H9 (cell line): ENCODE measurements at regions not wholly inside any gene's neighbourhood (a gene's known extent, or its start where the extent isn't known, plus 50 kb on each side); places are given as distances from the start of the nearest gene placed in this dataset.

ENCODE experiments used
- DNase-seq: peaks from one replicate; pipeline ENCODE4 v3.0.0-alpha.2; 2017
- H2AFZ ChIP-seq: one replicate; pipeline ENCODE4 v1.6.1; 2013; ENCODE audit warnings: mild to moderate bottlenecking, low read length, control low read depth, moderate library complexity
- H2AK5ac ChIP-seq: 2 replicates; pipeline ENCODE4 v1.6.1; 2013; ENCODE audit warnings: low read length, control low read depth, mixed read lengths; ENCODE audit not compliant: insufficient read length
- H2BK120ac ChIP-seq: one replicate; pipeline ENCODE4 v1.6.1; 2013; ENCODE audit warnings: low read depth, mild to moderate bottlenecking, low read length, control low read depth, inconsistent platforms; ENCODE audit not compliant: poor library complexity, severe bottlenecking
- H2BK12ac ChIP-seq: 2 replicates; pipeline ENCODE4 v1.6.1; 2013; ENCODE audit warnings: low read length, control low read depth, mixed read lengths, low read depth; ENCODE audit not compliant: insufficient read length
- H2BK15ac ChIP-seq: 2 replicates; pipeline ENCODE4 v1.6.1; 2013; ENCODE audit warnings: low read depth, low read length, control low read depth
- H2BK20ac ChIP-seq: one replicate; pipeline ENCODE4 v1.6.1; 2013; ENCODE audit warnings: low read depth, mild to moderate bottlenecking, low read length, control low read depth, inconsistent platforms; ENCODE audit not compliant: poor library complexity, severe bottlenecking
- H2BK5ac ChIP-seq: 2 replicates; pipeline ENCODE4 v1.6.1; 2013; ENCODE audit warnings: low read length, control low read depth, mixed read lengths; ENCODE audit not compliant: insufficient read length
- H3K14ac ChIP-seq: 2 replicates; pipeline ENCODE4 v1.6.1; 2013; ENCODE audit warnings: low read length, control low read depth; ENCODE audit not compliant: insufficient read depth
- H3K18ac ChIP-seq: 2 replicates; pipeline ENCODE4 v1.6.1; 2013; ENCODE audit warnings: low read depth, mild to moderate bottlenecking, mixed read lengths, low read length, control low read depth; ENCODE audit not compliant: insufficient read length
- H3K23ac ChIP-seq: 2 replicates; pipeline ENCODE4 v1.6.1; 2013; ENCODE audit warnings: low read length, control low read depth, mixed read lengths, low read depth; ENCODE audit not compliant: insufficient read length
- H3K23me2 ChIP-seq: 2 replicates; pipeline ENCODE4 v1.6.1; 2013; ENCODE audit warnings: low read depth, mild to moderate bottlenecking, mixed read lengths, low read length, control low read depth; ENCODE audit not compliant: insufficient read length, poor library complexity, severe bottlenecking
- H3K27ac ChIP-seq: 2 replicates; pipeline ENCODE4 v1.5.1; 2013; ENCODE audit warnings: low read length, control low read depth, mixed read lengths, low read depth; ENCODE audit not compliant: insufficient read length
- H3K27me3 ChIP-seq: 2 replicates; pipeline ENCODE4 v1.6.1; 2013; ENCODE audit warnings: low read length, control low read depth, inconsistent platforms; ENCODE audit not compliant: insufficient read depth
- H3K4ac ChIP-seq: 2 replicates; pipeline ENCODE4 v1.6.1; 2013; ENCODE audit warnings: low read depth, mild to moderate bottlenecking, control low read depth, inconsistent platforms, low read length, moderate library complexity
- H3K4me1 ChIP-seq: 2 replicates; pipeline ENCODE4 v1.6.1; 2013; ENCODE audit warnings: low read length, control low read depth, inconsistent platforms; ENCODE audit not compliant: insufficient read depth
- H3K4me2 ChIP-seq: 2 replicates; pipeline ENCODE4 v1.6.1; 2013; ENCODE audit warnings: low read length, control low read depth, mixed read lengths; ENCODE audit not compliant: insufficient read length, insufficient read depth
- H3K56ac ChIP-seq: 2 replicates; pipeline ENCODE4 v1.6.1; 2013; ENCODE audit warnings: low read depth, mild to moderate bottlenecking, mixed read lengths, low read length, control low read depth; ENCODE audit not compliant: insufficient read length
- H3K79me1 ChIP-seq: 2 replicates; pipeline ENCODE4 v1.6.1; 2013; ENCODE audit warnings: low read depth, mild to moderate bottlenecking, moderate library complexity, low read length, control low read depth, inconsistent platforms; ENCODE audit not compliant: insufficient read depth, poor library complexity, severe bottlenecking
- H3K79me2 ChIP-seq: 2 replicates; pipeline ENCODE4 v1.6.1; 2013; ENCODE audit warnings: low read length, control low read depth, inconsistent platforms; ENCODE audit not compliant: insufficient read depth
- H3K9ac ChIP-seq: 2 replicates; pipeline ENCODE4 v1.6.1; 2013; ENCODE audit warnings: low read length, control low read depth, mixed read lengths; ENCODE audit not compliant: insufficient read length; ENCODE audit errors: extremely low read depth
- H3K9me3 ChIP-seq: one replicate; pipeline ENCODE4 v1.6.1; 2013; ENCODE audit warnings: low read depth, low read length, inconsistent platforms; ENCODE audit not compliant: control insufficient read depth
- H3T11ph ChIP-seq: one replicate; pipeline ENCODE4 v1.6.1; 2013; ENCODE audit warnings: mild to moderate bottlenecking, low read length, control low read depth, inconsistent platforms
- H4K20me1 ChIP-seq: one replicate; pipeline ENCODE4 v1.6.1; 2013; ENCODE audit not compliant: control insufficient read depth, insufficient read length, insufficient read depth
- H4K5ac ChIP-seq: 2 replicates; pipeline ENCODE4 v1.6.1; 2013; ENCODE audit warnings: low read depth, mild to moderate bottlenecking, mixed read lengths, low read length, control low read depth; ENCODE audit not compliant: insufficient read length
- H4K8ac ChIP-seq: replicated peaks from 2 replicates; pipeline ENCODE4 v1.6.1; 2013; ENCODE audit warnings: low read length, control low read depth, mixed read lengths, low read depth; ENCODE audit not compliant: insufficient read length
- H4K91ac ChIP-seq: 2 replicates; pipeline ENCODE4 v1.6.1; 2013; ENCODE audit warnings: low read depth, mild to moderate bottlenecking, moderate library complexity, mixed read lengths, low read length, control low read depth; ENCODE audit not compliant: insufficient read length
- H3K27ac Mint-ChIP-seq, 3 experiments: 2 replicates in 2 of 3; 3 replicates in 1 of 3; pipeline ENCODE4 v1.8.0; 2020 to 2021; ENCODE audit warnings: mixed read lengths in 3 of 3, mild to moderate bottlenecking in 1 of 3, moderate library complexity in 1 of 3
- H3K27me3 Mint-ChIP-seq: 2 replicates; pipeline ENCODE4 v1.8.0; 2021; ENCODE audit warnings: low read depth, mild to moderate bottlenecking, moderate library complexity, mixed read lengths
- H3K36me3 Mint-ChIP-seq, 3 experiments: 2 replicates in 2 of 3; 3 replicates in 1 of 3; pipeline ENCODE4 v1.8.0; 2020 to 2021; ENCODE audit warnings: low read depth in 3 of 3, mixed read lengths in 3 of 3; ENCODE audit not compliant: insufficient read depth in 1 of 3
- H3K4me1 Mint-ChIP-seq, 2 experiments: 2 replicates each; pipeline ENCODE4 v1.8.0; 2020; ENCODE audit warnings: mixed read lengths in 2 of 2
- H3K4me3 Mint-ChIP-seq, 2 experiments: 2 replicates in 1 of 2; 3 replicates in 1 of 2; pipeline ENCODE4 v1.8.0; 2020 to 2021; ENCODE audit warnings: mild to moderate bottlenecking in 2 of 2, mixed read lengths in 2 of 2, moderate library complexity in 1 of 2
- H3K9me3 Mint-ChIP-seq, 2 experiments: 2 replicates in 1 of 2; 3 replicates in 1 of 2; pipeline ENCODE4 v1.8.0; 2020; ENCODE audit warnings: mild to moderate bottlenecking in 2 of 2, mixed read lengths in 2 of 2, moderate library complexity in 1 of 2
- WGBS: extraction: QIAGEN DNeasy Blood & Tissue Kit; methylation state at CpG from one replicate; pipeline ENCODE4 v1.1.7; 2013; ENCODE audit warnings: missing lambda C conversion rate, low lambda C conversion rate, mixed read lengths; ENCODE audit not compliant: insufficient read length; ENCODE audit errors: extremely low coverage; 5-methylcytosine and 5-hydroxymethylcytosine counted together
- TF ChIP-seq, protein P1 (sequence below): fragments of 200-600 bp; sonication (generic); conservative IDR thresholded peaks from 3 replicates; pipeline ENCODE4 v1.8.0; 2021; ENCODE audit warnings: antibody characterized with exemption, mild to moderate bottlenecking

GRCh38 chr10:105807935-105808587 lies 1167.0 kb downstream of the SORCS3 start:
- H3K9me3 Mint-ChIP-seq: peaks cover 0 to 2% of the 10 kb centered on the region in 2 experiments; a peak in 1 of 5 replicates

More at GRCh38 chr10:105807935-105808587, 1167.0 kb downstream of the SORCS3 start:
- Histone ChIP-seq H3K23me2 (no peaks in the 10 kb centered on the region), H2AK5ac (no peak overlapping the region), H3K4me1 (no peaks in the 10 kb centered on the region), H3T11ph (no peak overlapping the region), H2BK5ac (no peak overlapping the region), H3K79me2 (no peaks in the 10 kb centered on the region), H3K9ac (no peak overlapping the region), H2BK120ac (no peak overlapping the region), H4K8ac (no peak overlapping the region), H3K4ac (no peak overlapping the region), H2AFZ (no peak overlapping the region), H4K5ac (no peak overlapping the region), H3K27me3 (no peaks in the 10 kb centered on the region), H3K18ac (no peak overlapping the region), H3K27ac (no peak overlapping the region), H3K14ac (no peak overlapping the region), H3K9me3 (no peaks in the 10 kb centered on the region), H3K4me2 (no peak overlapping the region), H2BK12ac (no peak overlapping the region), H4K20me1 (no peaks in the 10 kb centered on the region), H2BK15ac (no peak overlapping the region), H4K91ac (no peak overlapping the region), H3K56ac (no peak overlapping the region), H3K23ac (no peak overlapping the region), H3K79me1 (no peaks in the 10 kb centered on the region), H2BK20ac (no peak overlapping the region)
- Mint-ChIP-seq H3K27ac (no peak overlapping the region), H3K36me3 (no peaks in the 10 kb centered on the region), H3K27me3 (peaks cover 7% of the 10 kb centered on the region), H3K4me3 (no peak overlapping the region), H3K4me1 (peaks cover 7 to 11% of the 10 kb centered on the region in 2 experiments; a peak in 2 of 4 replicates)
- TF ChIP-seq, protein P1, sequence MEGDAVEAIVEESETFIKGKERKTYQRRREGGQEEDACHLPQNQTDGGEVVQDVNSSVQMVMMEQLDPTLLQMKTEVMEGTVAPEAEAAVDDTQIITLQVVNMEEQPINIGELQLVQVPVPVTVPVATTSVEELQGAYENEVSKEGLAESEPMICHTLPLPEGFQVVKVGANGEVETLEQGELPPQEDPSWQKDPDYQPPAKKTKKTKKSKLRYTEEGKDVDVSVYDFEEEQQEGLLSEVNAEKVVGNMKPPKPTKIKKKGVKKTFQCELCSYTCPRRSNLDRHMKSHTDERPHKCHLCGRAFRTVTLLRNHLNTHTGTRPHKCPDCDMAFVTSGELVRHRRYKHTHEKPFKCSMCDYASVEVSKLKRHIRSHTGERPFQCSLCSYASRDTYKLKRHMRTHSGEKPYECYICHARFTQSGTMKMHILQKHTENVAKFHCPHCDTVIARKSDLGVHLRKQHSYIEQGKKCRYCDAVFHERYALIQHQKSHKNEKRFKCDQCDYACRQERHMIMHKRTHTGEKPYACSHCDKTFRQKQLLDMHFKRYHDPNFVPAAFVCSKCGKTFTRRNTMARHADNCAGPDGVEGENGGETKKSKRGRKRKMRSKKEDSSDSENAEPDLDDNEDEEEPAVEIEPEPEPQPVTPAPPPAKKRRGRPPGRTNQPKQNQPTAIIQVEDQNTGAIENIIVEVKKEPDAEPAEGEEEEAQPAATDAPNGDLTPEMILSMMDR: no peak
- DNase-seq: no peak
- WGBS: no CpG with 5 or more reads among the region's 8 CpGs
